K562 (cell line): ENCODE measurements at regions not wholly inside any gene's neighbourhood (a gene's known extent, or its start where the extent isn't known, plus 50 kb on each side); places are given as distances from the start of the nearest gene placed in this dataset.

ENCODE experiments used
- ATAC-seq: fragments of 200-7000 bp; cut with Tn5 transposase; 3 replicates; pipeline ENCODE4 v1.9.1; 2020; ENCODE audit warnings: moderate library complexity
- BruUV-seq: library from RNA; stranded (reverse); fragments of 400-500 nt; replicated peaks from 2 replicates; lab custom pipeline; 2021; lab: Mats Ljungman, UMichigan
- CTCF ChIA-PET: fragments of 300-600 bp; formaldehyde crosslinking; extraction: SDS; loops from one replicate; lab custom pipeline; 2021; ENCODE audit warnings: low intra/inter-chr PET ratio; lab: Yijun Ruan, JAX
- POLR2A ChIA-PET: fragments of 300-600, 350-650 bp; sonication (Branson Sonifier 250); formaldehyde crosslinking; extraction: SDS; loops from one replicate; lab custom pipeline; 2021; ENCODE audit warnings: antibody characterized with exemption, inconsistent platforms; lab: Yijun Ruan, JAX
- DNase-seq, 4 experiments: peaks; one replicate each; pipeline versions ENCODE4 v3.0.0 to v3.0.0-alpha.2; 2011 to 2018; ENCODE audit warnings: low spot score in 3 of 4, mixed read lengths in 3 of 4; ENCODE audit errors: extremely low read depth in 1 of 4
- FAIRE-seq: peaks from 2 replicates; lab custom pipeline; 2011; peaks lifted over from hg19 to GRCh38; lab: Jason Lieb, UNC
- H2AFZ ChIP-seq: 2 replicates; pipeline ENCODE4 v1.6.0; 2011; ENCODE audit warnings: low read depth, low read length, control low read depth, inconsistent platforms
- H3K27ac ChIP-seq: fragments of 200-600 bp; 3 replicates; pipeline ENCODE4 v1.8.0; 2011; ENCODE audit warnings: low read depth, mild to moderate bottlenecking, control low read depth, inconsistent platforms, low read length, moderate library complexity, mixed read lengths; ENCODE audit errors: extremely low read depth
- H3K27me3 ChIP-seq, 2 experiments: fragments of 300-600 bp in 1 of 2; 2 replicates in 1 of 2; 3 replicates in 1 of 2; pipeline versions ENCODE4 v1.6.0 to v1.8.0; 2011; ENCODE audit warnings: inconsistent platforms in 2 of 2, low read length in 2 of 2, mild to moderate bottlenecking in 1 of 2, mixed read lengths in 1 of 2, moderate library complexity in 1 of 2; ENCODE audit not compliant: control insufficient read depth in 2 of 2, insufficient read depth in 2 of 2
- H3K36me3 ChIP-seq: fragments of 300-600 bp; 3 replicates; pipeline ENCODE4 v1.8.0; 2011; ENCODE audit warnings: mild to moderate bottlenecking, low read length, inconsistent platforms; ENCODE audit not compliant: control insufficient read depth, insufficient read depth
- H3K4me1 ChIP-seq, 2 experiments: fragments of 200-600 bp in 1 of 2; replicated peaks in 1 of 2; 2 replicates in 1 of 2; 3 replicates in 1 of 2; pipeline versions ENCODE4 v1.5.1 to v1.8.0; 2011; ENCODE audit warnings: inconsistent platforms in 2 of 2, low read length in 2 of 2, mild to moderate bottlenecking in 1 of 2, mixed read lengths in 1 of 2, moderate library complexity in 1 of 2; ENCODE audit not compliant: control insufficient read depth in 2 of 2, insufficient read depth in 2 of 2
- H3K4me2 ChIP-seq: 2 replicates; pipeline ENCODE4 v1.6.1; 2011; ENCODE audit warnings: low read length, control low read depth, inconsistent platforms, mixed read lengths; ENCODE audit not compliant: insufficient read depth
- H3K4me3 ChIP-seq: fragments of 200-600 bp; sonication (generic), shearing (Covaris generic); 2 replicates; pipeline ENCODE4 v1.5.1; 2016; ENCODE audit warnings: control low read depth, inconsistent platforms
- H3K79me2 ChIP-seq: fragments of 200-600 bp; 3 replicates; pipeline ENCODE4 v1.8.0; 2011; ENCODE audit warnings: low read length, inconsistent platforms; ENCODE audit not compliant: control insufficient read depth, insufficient read depth
- H3K9ac ChIP-seq, 2 experiments: 2 replicates each; pipeline versions ENCODE4 v1.6.0 to v1.6.1; 2011; ENCODE audit warnings: low read depth in 2 of 2, low read length in 2 of 2, control low read depth in 1 of 2, inconsistent platforms in 1 of 2, mild to moderate bottlenecking in 1 of 2, mixed read lengths in 1 of 2; ENCODE audit not compliant: insufficient read depth in 1 of 2
- H3K9me1 ChIP-seq: one replicate; pipeline ENCODE4 v1.6.0; 2011; ENCODE audit warnings: inconsistent platforms, mild to moderate bottlenecking, low read length, moderate library complexity; ENCODE audit not compliant: control insufficient read depth, insufficient read depth
- H3K9me3 ChIP-seq: replicated peaks from 2 replicates; pipeline ENCODE4 v1.5.1; 2011; ENCODE audit warnings: low read depth, low read length, inconsistent platforms; ENCODE audit not compliant: control insufficient read depth, insufficient read depth
- H4K20me1 ChIP-seq: replicated peaks from 2 replicates; pipeline ENCODE4 v1.6.1; 2011; ENCODE audit warnings: low read length, inconsistent platforms, mixed read lengths; ENCODE audit not compliant: control insufficient read depth, insufficient read depth
- DNMT1 ChIP-seq: fragments of 450-650 bp; IDR thresholded peaks from 2 replicates; pipeline ENCODE4 v1.6.1; 2016; ENCODE audit warnings: antibody characterized with exemption, mild to moderate bottlenecking
- FOXK2 ChIP-seq, 2 experiments: fragments of 450-650 bp; IDR thresholded peaks in 1 of 2; conservative IDR thresholded peaks in 1 of 2; 2 replicates each; pipeline ENCODE4 v1.6.1; 2016; ENCODE audit warnings: low read depth in 2 of 2, mild to moderate bottlenecking in 1 of 2
- NFXL1 ChIP-seq: fragments of 450-650 bp; formaldehyde crosslinking; IDR thresholded peaks from 2 replicates; pipeline ENCODE4 v1.4.0; 2021; ENCODE audit warnings: mild to moderate bottlenecking
- RCOR1 ChIP-seq, 2 experiments: IDR thresholded peaks; 2 replicates each; pipeline ENCODE4 v1.6.1; 2012; ENCODE audit warnings: low read depth in 2 of 2, low read length in 2 of 2, borderline replicate concordance in 1 of 2, improper control_type of control experiment in 1 of 2
- ZNF24 ChIP-seq: fragments of 450-650 bp; IDR thresholded peaks from 2 replicates; pipeline ENCODE4 v1.6.1; 2016
- ZNF696 ChIP-seq: fragments of 250-450 bp; sonication (Bioruptor Pico); conservative IDR thresholded peaks from 2 replicates; pipeline ENCODE4 v1.4.0; 2020; ENCODE audit warnings: mild to moderate bottlenecking, moderate library complexity
- WGBS: fragments of 100-300 bp; shearing (Covaris generic); methylation state at CpG from one replicate; pipeline ENCODE4 v1.1.6; 2016; ENCODE audit warnings: low coverage, mixed read lengths; ENCODE audit not compliant: insufficient coverage; ENCODE audit errors: missing lambda C conversion rate; 5-methylcytosine and 5-hydroxymethylcytosine counted together
- in situ Hi-C: fragments of 300-500 bp; cut with MboI; formaldehyde crosslinking; loops from 4 replicates; pipeline ENCODE4 v1.15.0; 2018; ENCODE audit warnings: inconsistent platforms, mixed read lengths
- intact Hi-C: fragments of 100-400 bp; cut with micrococcal nuclease; formaldehyde crosslinking; loops from 2 replicates; pipeline ENCODE4 v1.14.2; 2022
- TF ChIP-seq, protein P1 (sequence below), 2 experiments: fragments of 450-650 bp in 1 of 2; sonication (generic) in 1 of 2; formaldehyde crosslinking in 1 of 2; IDR thresholded peaks; 2 replicates each; pipeline versions ENCODE4 v1.7.1 to v1.9.0; 2016 to 2022; ENCODE audit warnings: inconsistent platforms in 1 of 2, mild to moderate bottlenecking in 1 of 2, missing genetic modification reagents in 1 of 2
- TF ChIP-seq, protein P2 (sequence below): sonication (generic); formaldehyde crosslinking; IDR thresholded peaks from 2 replicates; pipeline ENCODE4 v1.8.1; 2023; ENCODE audit warnings: missing genetic modification reagents, mild to moderate bottlenecking, borderline replicate concordance

DNA sequence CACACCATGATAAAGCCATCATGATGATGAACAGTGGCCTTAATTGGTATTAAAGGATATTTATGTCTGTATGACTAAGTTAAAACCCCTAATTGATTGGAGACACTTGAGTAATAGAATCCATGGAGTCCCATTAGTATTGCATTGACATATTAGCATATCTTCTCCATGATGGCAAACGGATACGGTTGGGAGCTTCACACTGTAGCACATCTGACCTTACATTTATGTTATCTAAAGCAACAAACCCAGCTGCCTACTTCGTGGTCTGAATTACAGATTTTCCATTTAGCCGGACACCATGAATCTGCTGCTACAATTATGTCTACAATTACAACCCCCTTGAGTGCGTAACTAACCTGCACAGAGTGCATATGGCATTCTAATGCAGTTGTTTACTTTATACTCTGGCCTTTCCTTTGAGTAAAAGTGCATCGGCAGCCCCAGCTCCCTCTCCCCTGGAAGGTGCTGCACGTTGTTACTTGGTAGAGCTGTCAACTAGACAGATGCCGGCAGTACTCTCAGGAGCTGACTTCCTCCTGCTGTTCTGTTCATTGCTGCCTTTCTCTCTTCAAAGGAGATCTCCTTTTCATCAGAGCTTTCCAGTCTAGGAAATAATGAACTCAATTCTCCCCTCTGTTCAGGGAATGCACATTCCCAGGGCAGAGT, 92.1 kb downstream of the LRRC30 start:
- no peaks in the 10 kb centered on the region for H3K9me1 ChIP-seq
- in situ Hi-C loops (no loop called here), intact Hi-C loops (no loop called here)
- H3K4me3 ChIP-seq: no peak overlapping the region
- H2AFZ ChIP-seq: no peak overlapping the region
- CTCF ChIA-PET: no interaction called here
- WGBS: 1% methylated on average over 8 of the region's 8 CpGs
- POLR2A ChIA-PET: no interaction called here
- no peak overlapping the region for H3K9ac ChIP-seq
- ATAC-seq: no peak
- no peak overlapping the region for H3K27ac ChIP-seq
- no peaks in the 10 kb centered on the region; the same call in 1 of the 2 replicates for H4K20me1 ChIP-seq
- H3K79me2 ChIP-seq: no peaks in the 10 kb centered on the region
- no peaks in the 10 kb centered on the region for H3K4me1 ChIP-seq
- no peaks in the 10 kb centered on the region for H3K9me3 ChIP-seq
- no peak for FAIRE-seq
- no TSS peak for BruUV-seq
- H3K4me2 ChIP-seq: no peak overlapping the region
- peaks cover 2 to 4% of the 10 kb centered on the region in 2 experiments; a peak in 2 of 5 replicates for H3K27me3 ChIP-seq
- no peaks in the 10 kb centered on the region for H3K36me3 ChIP-seq
- DNase-seq: no peak
- TF ChIP-seq NFXL1 (CRISPR knock-in tag): no peak
- TF ChIP-seq, protein P1, sequence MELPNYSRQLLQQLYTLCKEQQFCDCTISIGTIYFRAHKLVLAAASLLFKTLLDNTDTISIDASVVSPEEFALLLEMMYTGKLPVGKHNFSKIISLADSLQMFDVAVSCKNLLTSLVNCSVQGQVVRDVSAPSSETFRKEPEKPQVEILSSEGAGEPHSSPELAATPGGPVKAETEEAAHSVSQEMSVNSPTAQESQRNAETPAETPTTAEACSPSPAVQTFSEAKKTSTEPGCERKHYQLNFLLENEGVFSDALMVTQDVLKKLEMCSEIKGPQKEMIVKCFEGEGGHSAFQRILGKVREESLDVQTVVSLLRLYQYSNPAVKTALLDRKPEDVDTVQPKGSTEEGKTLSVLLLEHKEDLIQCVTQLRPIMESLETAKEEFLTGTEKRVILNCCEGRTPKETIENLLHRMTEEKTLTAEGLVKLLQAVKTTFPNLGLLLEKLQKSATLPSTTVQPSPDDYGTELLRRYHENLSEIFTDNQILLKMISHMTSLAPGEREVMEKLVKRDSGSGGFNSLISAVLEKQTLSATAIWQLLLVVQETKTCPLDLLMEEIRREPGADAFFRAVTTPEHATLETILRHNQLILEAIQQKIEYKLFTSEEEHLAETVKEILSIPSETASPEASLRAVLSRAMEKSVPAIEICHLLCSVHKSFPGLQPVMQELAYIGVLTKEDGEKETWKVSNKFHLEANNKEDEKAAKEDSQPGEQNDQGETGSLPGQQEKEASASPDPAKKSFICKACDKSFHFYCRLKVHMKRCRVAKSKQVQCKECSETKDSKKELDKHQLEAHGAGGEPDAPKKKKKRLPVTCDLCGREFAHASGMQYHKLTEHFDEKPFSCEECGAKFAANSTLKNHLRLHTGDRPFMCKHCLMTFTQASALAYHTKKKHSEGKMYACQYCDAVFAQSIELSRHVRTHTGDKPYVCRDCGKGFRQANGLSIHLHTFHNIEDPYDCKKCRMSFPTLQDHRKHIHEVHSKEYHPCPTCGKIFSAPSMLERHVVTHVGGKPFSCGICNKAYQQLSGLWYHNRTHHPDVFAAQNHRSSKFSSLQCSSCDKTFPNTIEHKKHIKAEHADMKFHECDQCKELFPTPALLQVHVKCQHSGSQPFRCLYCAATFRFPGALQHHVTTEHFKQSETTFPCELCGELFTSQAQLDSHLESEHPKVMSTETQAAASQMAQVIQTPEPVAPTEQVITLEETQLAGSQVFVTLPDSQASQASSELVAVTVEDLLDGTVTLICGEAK (IDR thresholded peaks at IDR 0.05): no peak
- TF ChIP-seq, protein P1 (CRISPR knock-in tag; IDR thresholded peaks at IDR 0.05): no peak
- no peak for TF ChIP-seq ZNF696
- no peak for TF ChIP-seq FOXK2 (conservative IDR thresholded peaks at IDR 0.05 in 1 of 2, IDR thresholded peaks at IDR 0.05 in 1 of 2; ENCODE audit: low read depth in 2 of 2)
- no peak for TF ChIP-seq DNMT1
- TF ChIP-seq ZNF24: no peak
- TF ChIP-seq, protein P2, sequence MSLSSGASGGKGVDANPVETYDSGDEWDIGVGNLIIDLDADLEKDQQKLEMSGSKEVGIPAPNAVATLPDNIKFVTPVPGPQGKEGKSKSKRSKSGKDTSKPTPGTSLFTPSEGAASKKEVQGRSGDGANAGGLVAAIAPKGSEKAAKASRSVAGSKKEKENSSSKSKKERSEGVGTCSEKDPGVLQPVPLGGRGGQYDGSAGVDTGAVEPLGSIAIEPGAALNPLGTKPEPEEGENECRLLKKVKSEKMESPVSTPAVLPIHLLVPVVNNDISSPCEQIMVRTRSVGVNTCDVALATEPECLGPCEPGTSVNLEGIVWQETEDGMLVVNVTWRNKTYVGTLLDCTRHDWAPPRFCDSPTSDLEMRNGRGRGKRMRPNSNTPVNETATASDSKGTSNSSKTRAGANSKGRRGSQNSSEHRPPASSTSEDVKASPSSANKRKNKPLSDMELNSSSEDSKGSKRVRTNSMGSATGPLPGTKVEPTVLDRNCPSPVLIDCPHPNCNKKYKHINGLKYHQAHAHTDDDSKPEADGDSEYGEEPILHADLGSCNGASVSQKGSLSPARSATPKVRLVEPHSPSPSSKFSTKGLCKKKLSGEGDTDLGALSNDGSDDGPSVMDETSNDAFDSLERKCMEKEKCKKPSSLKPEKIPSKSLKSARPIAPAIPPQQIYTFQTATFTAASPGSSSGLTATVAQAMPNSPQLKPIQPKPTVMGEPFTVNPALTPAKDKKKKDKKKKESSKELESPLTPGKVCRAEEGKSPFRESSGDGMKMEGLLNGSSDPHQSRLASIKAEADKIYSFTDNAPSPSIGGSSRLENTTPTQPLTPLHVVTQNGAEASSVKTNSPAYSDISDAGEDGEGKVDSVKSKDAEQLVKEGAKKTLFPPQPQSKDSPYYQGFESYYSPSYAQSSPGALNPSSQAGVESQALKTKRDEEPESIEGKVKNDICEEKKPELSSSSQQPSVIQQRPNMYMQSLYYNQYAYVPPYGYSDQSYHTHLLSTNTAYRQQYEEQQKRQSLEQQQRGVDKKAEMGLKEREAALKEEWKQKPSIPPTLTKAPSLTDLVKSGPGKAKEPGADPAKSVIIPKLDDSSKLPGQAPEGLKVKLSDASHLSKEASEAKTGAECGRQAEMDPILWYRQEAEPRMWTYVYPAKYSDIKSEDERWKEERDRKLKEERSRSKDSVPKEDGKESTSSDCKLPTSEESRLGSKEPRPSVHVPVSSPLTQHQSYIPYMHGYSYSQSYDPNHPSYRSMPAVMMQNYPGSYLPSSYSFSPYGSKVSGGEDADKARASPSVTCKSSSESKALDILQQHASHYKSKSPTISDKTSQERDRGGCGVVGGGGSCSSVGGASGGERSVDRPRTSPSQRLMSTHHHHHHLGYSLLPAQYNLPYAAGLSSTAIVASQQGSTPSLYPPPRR: no peak
- no peak for TF ChIP-seq RCOR1 (IDR thresholded peaks at IDR 0.05; ENCODE audit: borderline replicate concordance in 1 of 2, low read depth in 2 of 2, low read length in 2 of 2)
